ENCODE measurements at regions not wholly inside any gene's neighbourhood (a gene's known extent, or its start where the extent isn't known, plus 50 kb on each side); places are given as distances from the start of the nearest gene placed in this dataset.

DNA sequence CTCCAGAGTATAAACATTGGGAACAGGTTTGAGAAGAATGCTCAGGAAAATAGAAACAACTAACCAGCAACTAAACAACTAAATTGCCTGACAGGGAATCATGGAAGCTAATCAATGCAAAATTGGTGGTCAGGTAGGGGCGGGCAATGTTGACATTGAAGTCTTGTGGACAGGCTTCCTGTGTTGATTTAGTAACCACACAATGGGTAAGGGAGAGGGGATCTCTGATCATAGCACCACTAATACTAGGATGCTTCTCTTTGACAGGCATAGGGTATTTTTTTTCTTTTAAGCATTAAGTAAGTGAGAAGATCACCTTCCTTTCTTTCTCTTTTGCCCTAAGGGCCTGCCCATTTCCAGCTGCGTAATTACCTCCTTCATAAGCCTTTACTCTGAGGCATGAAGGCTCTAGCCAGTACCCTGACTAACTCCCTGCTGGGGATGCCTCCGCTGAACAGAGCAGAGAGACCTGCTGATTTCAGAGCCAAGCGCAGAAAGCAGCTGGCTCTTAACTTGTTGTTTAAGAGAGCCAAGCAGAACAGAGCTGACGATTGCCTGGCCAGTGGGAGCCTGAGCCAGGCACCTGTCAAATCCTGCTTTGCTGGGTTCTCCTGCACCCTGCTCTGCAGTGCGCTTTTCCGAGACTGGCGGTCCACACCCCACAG lies 118.7 kb downstream of the BMP2 start:
- no peak for DNase-seq (ENCODE audit: low spot score)

DNA sequence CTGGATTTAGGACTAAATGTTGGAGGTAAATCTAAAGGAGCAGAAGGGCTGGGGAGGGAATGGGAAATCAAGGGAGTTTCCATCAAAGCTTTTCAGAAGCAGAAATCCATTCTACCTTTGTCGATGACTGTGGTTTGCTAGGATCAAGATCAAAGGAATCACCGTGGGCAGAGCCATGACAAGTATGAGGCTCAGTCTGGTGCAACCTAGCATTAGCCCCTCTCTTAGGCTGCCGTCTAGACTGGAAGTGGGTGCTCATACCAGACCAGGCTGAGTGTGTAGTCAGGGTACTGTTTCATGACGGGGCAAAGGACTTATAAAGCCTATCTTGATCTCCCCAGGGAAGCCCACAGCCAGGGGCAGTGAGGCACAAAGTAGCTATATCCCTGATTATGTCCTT lies 120.5 kb downstream of the BMP2 start:
- DNase-seq (ENCODE audit: low spot score) = no peak

DNA sequence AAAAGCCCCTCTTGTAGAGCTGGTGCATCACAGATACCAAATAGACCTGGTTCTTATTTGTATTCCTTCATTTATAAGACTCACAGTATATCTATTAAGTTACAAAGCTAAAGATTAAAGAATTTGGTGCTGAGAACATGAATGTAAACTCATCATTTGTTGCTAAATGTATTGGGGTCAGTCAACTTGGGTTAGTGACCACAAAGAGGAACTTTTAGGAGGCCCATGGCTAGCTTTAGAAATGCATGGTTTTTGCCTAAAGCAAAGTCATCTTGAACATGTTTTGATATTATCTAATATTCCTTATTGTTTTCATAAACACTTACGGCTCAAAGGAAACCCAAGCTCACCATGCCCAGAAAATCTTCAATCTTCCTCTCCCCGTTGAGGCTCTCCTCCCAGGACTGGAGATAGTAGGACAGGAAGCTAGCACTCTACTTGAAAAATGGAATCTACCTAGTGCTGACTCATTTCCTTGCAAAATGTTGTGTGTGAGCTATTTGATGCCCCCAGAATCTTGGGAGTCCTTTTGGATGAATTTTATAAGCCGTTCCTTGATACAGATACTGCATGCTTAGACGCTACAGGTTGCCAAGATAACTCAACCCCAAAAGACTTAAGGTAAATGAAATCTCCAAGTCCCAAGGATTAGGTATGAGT lies 121.4 kb downstream of the BMP2 start:
- DNase-seq (ENCODE audit: low spot score) = no peak

DNA sequence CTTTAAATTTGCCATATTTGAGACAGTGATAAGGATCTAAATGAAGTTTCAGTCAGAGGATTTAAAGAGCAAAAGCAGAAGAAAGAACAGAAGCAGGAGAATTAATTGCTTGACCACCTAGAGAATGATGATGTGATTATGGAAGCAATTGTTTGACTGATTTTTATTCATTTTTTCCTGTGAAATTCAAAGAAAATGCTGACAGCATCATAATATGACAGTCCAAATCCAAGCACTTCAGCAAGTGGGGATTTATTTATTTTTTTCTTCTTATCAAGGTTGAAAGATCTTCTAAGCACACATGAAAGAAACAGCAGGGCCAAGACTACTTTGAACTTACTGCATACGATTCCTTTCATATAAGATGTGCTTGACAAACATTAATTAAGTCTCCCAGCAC lies 125.2 kb downstream of the BMP2 start:
- no peak for DNase-seq (ENCODE audit: low spot score)

DNA sequence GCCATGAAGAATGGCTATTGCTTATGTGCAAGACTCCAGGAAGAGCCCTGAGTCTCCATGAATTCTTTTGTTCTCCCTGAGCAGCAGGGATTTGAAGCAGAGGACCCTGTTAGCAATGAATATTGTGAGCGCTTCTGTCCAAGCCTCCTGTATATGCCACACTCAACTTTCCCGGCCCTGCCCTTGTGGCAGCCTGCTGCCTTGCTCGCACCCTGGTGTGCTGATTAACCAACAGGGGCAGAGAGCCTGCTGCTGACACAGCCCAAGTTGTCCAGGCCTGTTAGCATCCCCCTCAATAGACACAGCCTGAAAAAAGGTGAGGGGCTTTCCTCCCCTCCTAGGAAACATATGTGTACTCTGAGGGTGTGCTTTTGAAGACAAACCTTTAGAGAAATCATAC lies 131.4 kb downstream of the BMP2 start:
- no peak for DNase-seq (ENCODE audit: low spot score)

DNA sequence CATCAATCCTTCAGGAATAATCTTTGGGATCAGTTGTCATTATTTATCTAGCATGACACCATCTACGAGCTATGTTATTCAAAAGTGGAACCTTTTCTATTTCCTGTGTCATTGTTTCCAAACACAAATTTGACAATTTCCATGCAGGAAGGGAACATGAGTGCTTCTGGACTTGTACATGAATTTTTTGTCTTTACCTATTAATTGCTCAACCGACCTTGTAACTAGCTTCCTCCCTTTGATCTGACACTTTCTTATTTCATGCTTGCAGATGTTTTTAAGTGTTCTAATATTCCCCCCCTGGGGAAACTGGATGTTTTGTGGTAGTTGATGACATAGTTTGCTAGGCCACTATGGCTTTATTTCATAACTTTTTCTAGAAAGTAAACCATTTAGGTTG lies 139.4 kb downstream of the BMP2 start:
- DNase-seq (ENCODE audit: low spot score) = no peak

DNA sequence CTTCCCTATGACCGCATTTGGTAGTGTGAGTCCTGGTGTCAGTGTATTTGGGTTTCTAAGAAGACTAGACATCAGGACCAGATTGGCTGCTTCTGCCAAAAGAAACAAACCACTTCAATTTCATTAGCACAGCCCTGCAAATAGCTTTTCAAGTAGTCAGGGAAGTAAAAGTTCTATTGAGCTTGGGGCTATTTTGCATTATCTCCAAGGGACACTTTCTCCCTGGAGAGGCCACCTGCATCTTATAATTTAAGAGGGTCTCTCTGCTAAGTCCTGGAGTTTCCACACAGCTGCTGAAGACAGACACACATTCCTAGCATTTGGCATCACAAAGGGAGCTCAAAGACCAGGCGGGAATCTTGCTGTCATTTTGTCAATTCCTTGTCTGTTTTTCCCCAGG lies 141.2 kb downstream of the BMP2 start:
- DNase-seq (ENCODE audit: low spot score) = no peak

DNA sequence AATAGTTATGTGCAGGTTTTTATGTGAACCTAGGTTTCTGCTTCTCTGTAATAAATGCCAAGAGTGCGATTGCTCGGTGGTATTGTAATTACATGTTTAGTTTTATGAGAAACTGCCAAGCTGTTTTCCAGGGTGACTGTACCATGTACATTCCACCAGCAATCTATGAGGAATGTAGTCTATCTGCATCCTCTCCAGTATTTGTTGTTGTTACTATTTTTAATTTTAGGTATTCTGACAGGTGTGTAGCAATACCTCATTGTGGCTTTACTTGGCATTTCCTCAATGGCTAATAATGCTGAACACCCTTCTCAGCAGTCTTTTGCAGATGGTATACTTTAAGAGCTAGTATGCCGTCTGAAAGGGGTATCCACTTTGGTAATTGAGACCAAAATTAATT lies 142.1 kb downstream of the BMP2 start:
- DNase-seq (ENCODE audit: low spot score) = no peak

DNA sequence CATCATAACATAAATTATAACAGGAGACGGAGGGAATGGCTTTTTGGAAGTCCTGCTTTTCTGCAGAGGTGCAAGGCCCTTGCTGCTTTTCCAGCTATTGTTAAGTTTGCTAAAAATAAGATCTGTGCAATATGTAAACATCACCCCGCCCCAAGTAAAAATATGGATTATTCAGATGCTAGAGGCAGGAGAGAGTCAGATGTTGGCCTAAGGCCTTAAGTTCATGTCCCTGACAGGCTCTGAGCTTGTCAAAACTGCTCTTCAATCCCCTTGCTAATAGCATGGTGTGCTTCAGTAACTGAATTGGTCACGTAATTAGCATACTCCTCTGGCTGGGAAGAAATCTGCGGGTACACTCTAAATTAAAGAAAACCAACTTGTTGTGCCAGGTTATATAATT lies 147.5 kb downstream of the BMP2 start:
- no peak for DNase-seq (ENCODE audit: low spot score)

DNA sequence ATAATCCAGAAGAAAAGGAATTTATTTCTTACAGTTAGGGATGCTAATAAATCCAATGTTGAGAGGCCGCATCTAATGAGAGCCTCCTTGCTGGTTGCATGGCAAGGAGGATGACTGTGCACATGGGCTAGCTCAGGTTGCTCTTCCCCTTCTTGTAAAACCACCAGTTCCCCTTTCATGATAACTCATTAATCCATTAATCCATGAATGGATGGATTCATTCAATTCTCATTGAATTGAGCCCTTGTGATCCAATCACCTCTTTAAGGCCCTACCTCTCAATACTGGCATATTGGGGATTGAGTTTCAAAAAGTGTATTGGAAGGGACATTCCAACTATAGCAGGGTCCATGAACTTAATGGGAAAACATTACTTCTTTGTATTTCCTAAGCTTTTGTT lies 149.5 kb downstream of the BMP2 start:
- DNase-seq (ENCODE audit: low spot score) = no peak

DNA sequence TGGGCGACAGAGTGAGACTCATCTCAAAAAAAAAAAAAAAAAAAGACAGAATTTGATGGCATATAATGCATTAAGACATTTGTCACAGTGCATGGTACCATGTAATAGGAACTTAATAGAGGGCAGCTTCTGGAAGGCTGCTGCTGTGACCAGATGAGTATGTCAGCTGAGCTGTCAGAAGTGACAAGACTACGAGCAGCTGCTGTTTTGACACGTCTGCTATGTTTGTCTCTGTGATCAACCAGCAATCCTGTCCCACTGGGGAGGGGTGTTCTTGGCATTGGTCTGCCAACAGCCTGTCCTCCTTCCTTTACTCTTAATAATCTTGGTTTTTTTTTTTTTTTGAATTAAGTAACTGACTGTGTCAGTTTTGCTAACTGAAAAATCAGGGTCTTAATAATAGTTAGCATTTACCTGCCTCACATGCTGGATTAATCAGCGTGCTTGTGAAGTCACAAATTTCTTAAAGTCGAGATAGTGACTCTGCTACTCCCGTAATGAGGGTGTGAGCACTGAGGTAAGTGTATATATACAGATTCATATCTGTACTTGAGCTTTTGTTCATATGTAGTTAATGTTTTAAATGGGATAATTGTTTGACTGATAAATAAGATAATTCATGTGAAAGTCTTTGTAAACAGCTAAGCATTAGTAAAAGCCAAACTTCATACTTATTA lies 152.4 kb downstream of the BMP2 start:
- no peak for DNase-seq (ENCODE audit: low spot score)

DNA sequence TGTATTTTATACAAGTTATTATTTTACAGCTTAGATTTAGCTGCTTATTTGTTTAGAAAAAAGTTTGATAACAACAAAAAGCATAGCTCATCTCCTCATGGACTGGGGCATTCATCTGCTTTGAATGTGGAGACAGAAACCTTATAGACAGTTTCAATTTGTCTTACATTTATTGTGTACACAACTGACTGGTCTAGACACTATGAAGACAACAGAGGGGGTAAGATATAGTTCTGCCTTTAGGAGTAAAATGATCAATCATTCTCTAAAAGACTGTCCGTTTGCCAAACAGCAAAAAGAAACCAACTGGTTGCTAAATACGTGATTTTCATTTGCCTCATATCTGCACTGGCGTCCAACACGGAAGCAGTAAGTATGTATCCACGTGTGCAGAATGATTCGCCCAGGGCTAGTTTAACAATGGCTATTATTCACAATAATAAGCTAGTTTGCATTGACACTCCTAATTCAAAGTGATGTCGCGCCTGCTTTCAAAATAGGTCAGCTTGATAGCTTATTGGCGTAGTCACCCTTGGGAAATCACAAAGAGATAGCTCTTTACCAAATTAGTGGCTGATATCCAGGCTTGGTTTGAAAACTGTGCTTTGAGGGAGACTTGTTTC lies 153.6 kb downstream of the BMP2 start:
- no peak for DNase-seq (ENCODE audit: low spot score)

DNA sequence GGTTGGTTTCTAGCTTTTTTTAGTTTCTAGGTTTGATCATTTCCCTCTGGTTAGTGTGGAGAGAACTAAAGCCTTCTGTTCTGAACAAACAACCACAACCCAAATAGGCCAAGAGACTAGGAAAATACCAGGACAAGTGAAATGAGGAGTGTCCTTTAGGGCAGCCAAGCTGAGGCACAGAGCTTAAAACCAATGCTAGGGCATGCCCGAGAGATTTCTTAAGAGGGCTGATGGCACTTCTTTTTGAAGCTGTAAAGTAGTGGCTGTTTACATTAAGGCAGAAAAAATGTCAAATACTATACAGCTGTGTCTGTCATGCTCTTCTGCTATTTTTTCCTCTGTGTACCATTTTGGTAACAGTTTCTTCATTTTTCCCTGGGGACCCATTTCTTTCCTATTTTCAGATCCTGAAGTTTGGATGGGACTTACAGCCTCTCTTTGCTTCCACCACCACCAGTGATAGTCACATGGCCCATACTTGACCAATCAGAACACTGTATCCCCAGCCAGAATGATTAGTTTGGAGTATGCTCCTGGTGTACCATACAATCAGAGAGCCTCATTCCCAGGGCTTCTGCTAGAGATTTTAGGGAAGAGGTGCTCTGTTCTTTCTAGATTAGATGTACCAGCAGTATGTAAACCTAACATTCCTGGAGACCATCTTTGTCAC lies 154.4 kb downstream of the BMP2 start:
- DNase-seq (ENCODE audit: low spot score) = no peak

DNA sequence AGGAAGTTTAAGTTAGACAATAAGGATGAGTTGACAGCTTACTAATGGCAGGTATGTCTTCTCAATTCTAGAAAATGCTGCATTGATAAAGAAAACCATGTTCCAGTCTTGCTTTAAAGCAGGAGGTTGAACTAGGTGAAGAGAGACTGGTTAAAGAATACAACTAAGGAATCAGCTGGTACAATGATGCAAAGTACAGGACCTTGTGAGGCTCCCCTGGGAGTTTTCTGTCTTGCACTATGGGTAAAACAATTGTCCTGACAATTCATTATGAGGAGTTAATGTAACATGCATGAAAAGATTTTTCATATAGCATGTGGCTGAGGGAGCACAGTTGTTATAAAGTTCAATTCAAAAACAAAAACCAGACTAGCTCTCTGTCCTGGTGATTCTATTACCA lies 157.2 kb downstream of the BMP2 start:
- DNase-seq (ENCODE audit: low spot score) = no peak

DNA sequence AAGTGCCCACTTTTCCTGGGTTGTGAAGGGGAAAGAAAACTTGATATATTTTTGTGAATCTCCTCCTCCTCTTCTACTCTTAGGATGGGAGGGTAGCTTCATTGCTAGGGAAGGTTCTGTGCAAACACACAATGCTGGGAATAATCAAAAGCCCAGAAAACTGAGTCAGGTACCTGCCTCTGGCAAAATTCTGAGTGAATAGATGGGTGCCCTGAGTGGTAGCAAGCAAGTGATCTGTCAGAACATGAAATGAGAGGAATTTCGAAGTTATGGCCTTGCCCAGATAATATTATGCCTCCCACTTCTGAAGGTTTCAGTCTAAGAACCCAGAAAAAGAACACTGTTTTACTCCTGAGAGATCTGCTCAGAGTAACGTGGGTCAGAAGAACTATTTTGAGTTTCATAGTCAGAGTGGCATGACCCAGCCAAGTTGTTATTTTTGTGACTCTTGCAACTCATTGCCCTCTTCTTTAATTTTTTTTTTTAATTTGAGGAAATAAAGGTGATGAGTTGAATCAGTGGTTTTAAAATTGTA lies 158.3 kb downstream of the BMP2 start:
- no peak for DNase-seq (ENCODE audit: low spot score)

DNA sequence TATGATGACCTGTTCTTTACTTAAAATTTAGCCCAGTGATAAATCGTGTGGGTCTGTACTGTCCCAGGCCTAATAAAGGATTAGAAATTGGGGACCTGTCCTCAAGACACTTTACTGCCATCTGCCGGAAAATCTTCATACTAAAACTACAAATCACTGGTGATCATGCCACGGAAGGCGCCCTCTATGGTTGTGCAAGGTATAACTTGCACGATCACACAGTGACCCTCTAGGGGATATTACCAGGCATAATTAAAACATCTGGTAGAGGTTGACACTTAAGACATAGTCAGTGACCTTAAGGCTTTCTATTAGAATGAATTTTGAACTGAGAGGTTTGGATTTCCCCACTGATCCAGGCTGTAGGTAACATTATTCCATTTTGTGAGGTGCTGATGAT lies 172.6 kb downstream of the BMP2 start:
- peak; percentile 67 for DNase-seq (ENCODE audit: low spot score)

DNA sequence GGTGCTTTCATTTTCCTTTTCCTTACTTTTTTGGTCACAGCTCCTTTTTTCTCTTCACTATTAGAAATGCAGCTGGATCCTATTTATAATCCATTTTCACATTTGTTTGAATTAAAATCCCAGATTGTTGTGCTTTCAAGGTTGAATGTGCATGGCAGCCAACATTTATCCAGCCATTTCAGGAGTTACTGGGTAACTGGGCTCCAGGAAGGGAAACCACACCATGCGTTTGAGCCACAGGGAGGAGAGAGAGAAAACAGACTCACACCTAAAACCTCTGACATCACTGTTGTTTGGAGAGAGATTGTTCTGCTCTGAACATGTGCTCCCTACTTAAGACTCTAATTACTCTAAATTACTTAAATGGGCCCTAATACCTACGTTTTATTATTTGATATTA lies 173.4 kb downstream of the BMP2 start:
- DNase-seq (ENCODE audit: low spot score) = no peak

DNA sequence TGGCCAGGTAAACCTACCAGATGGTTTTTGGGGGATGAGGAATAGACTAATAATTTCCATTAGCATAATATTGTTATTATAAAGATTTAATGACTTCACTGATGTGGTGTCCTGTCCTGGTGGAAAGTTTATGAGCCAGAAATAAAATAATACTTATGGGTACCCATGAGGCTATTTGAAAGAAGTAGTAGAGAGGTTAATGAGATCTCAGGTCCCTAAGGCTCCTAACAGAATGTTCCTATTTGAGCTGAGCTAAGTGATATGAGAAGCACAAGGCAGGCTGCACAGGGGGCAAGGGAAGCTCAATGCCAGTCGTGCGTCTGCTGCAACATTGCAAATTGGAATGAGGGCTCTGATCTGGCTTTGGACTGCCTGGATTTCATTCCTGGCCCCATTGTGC lies 174.1 kb downstream of the BMP2 start:
- DNase-seq (ENCODE audit: low spot score) = no peak

DNA sequence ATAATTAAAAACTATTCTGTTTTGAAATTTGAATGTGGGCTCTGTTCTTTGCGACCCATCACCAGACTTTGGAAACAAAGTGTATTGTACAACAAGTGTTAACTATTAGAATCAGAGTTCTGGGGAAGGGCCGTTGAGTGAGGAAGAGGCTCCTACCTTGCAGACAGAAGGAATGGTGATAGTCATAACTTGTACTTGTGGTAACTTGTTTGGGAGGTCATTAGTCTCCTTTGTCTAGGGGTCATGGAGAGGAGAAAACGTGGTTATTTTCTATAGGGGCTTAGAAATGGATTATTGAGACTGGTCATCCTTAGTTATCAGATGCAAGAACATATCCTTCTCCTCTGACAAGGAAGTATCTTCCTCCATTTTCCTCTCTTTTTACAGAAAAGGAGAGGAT lies 174.8 kb downstream of the BMP2 start:
- no peak for DNase-seq (ENCODE audit: low spot score)

DNA sequence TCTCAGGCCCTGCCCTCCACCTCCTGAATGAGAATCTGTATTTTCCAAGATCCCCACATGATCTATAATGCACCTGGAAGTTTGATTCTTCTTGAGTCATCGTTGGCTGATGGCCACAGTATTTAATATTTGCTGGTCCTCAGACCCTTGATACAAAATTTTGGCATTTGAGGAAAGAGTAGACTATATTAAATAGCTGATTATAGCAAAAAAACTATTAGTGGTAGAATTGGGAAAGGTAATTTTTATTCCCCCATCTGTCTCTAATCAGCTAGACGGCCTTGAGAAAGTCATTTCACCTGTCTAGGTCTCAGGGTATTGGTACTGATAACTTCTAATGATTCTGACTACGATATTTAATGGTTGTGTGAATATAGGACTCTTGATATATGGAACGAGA lies 176.8 kb downstream of the BMP2 start:
- DNase-seq (ENCODE audit: low spot score) = no peak

DNA sequence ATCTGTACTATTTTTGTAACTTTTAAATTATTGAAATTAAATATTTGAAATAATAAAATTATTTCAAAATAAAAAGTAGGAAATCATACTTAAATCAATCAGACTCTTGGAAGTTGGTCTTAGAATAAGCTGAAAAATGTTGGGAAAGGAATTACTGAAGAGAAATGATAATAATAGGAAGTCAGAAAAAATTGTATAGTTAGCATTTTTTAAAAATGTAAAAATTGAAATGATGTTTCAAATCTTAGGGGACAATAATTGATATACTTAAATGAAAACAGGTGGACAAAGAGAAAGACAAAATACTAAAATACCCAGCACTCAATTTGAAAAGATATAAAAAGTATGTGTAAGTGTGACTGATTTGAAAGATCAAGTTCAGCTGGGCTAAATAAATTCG lies 186.1 kb downstream of the BMP2 start:
- DNase-seq (ENCODE audit: low spot score) = no peak

DNA sequence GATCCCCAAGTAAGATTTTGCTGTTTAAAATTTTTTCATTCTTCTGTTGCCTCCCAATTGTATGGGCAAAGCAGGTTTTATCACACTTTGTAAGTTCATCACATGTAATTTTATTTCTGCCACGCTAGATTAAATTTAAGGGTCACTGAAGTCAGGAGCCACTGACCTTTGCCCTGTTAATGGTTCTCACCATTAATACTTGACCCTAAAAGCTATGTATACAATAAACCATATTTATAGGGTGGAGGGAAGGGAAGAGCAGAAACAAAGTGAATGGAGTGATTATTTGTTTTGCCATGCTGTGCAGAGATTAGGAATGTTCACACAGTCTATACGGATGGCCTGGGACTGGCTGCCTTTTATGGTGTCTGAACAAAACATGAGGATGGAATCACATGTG lies 186.7 kb downstream of the BMP2 start:
- no peak for DNase-seq (ENCODE audit: low spot score)

Data from RKO (cell line).